SK-N-SH treated with all-trans-retinoic acid at 6 μM for 48 hours (cell line): ENCODE measurements at regions not wholly inside any gene's neighbourhood (a gene's known extent, or its start where the extent isn't known, plus 50 kb on each side); places are given as distances from the start of the nearest gene placed in this dataset.

ENCODE experiments used
- PATZ1 ChIP-seq: fragments of 250-450 bp; sonication (Bioruptor Pico); IDR thresholded peaks from 2 replicates; pipeline ENCODE4 v1.8.0; 2020; ENCODE audit warnings: mild to moderate bottlenecking, moderate library complexity, borderline replicate concordance
- POU6F1 ChIP-seq: fragments of 250-450 bp; sonication (Bioruptor Pico); IDR thresholded peaks from 2 replicates; pipeline ENCODE4 v1.8.0; 2021; ENCODE audit warnings: low read depth, mild to moderate bottlenecking, moderate library complexity, borderline replicate concordance
- TCF4 ChIP-seq: fragments of 250-450 bp; sonication (Bioruptor Pico); IDR thresholded peaks from 2 replicates; pipeline ENCODE4 v1.8.0; 2021; ENCODE audit warnings: mild to moderate bottlenecking, moderate library complexity, borderline replicate concordance
- ZFP3 ChIP-seq: fragments of 250-450 bp; sonication (Bioruptor Pico); IDR thresholded peaks from 2 replicates; pipeline ENCODE4 v1.5.0; 2020; ENCODE audit warnings: mild to moderate bottlenecking, moderate library complexity
- ZNF565 ChIP-seq: fragments of 450-650 bp; formaldehyde crosslinking; conservative IDR thresholded peaks from 2 replicates; pipeline ENCODE4 v1.5.0; 2020; ENCODE audit warnings: low read depth, mild to moderate bottlenecking, moderate library complexity

GRCh38 chr3:144548346-144548745 is 576.7 kb downstream of the DIPK2A start:
- TF ChIP-seq ZFP3 (CRISPR knock-in tag) (no peak), PATZ1 (CRISPR knock-in tag) (no peak), POU6F1 (CRISPR knock-in tag) (no peak), ZNF565 (no peak), TCF4 (CRISPR knock-in tag) (no peak)
